ENCODE measurements at regions not wholly inside any gene's neighbourhood (a gene's known extent, or its start where the extent isn't known, plus 50 kb on each side); places are given as distances from the start of the nearest gene placed in this dataset.

GRCh38 chr10:70960316-70960715, 72.0 kb upstream of the PCBD1 start:
- peaks cover 8 to 16% (median 11%) of the 10 kb centered on the region in 3 donors for H3K27me3 Mint-ChIP-seq
- DNase-seq = no peak
- H3K4me3 Mint-ChIP-seq = no peak overlapping the region
- no peak overlapping the region for H3K27ac Mint-ChIP-seq
- no peak for ATAC-seq (ENCODE audit: low read depth in 2 of 2)
- H3K4me1 Mint-ChIP-seq = no peaks in the 10 kb centered on the region
- H3K9me3 Mint-ChIP-seq = no peaks in the 10 kb centered on the region
- no peaks in the 10 kb centered on the region for H3K36me3 Mint-ChIP-seq

- ATAC-seq (ENCODE audit: low read depth in 2 of 2) = no peak
- no peak for DNase-seq
- Mint-ChIP-seq H3K4me1 (no peaks in the 10 kb centered on the region), H3K4me3 (no peak overlapping the region), H3K36me3 (no peaks in the 10 kb centered on the region), H3K27me3 (peaks cover 5 to 14% (median 11%) of the 10 kb centered on the region in 3 donors), H3K9me3 (no peaks in the 10 kb centered on the region), H3K27ac (no peak overlapping the region)
Measured at GRCh38 chr10:70960783-70961570, 72.6 kb upstream of the PCBD1 start.

- Mint-ChIP-seq H3K4me1 (no peaks in the 10 kb centered on the region), H3K36me3 (no peaks in the 10 kb centered on the region), H3K9me3 (no peaks in the 10 kb centered on the region), H3K27ac (peak overlapping the region in 1 of 6 donors; percentile 23), H3K27me3 (peaks cover 10 to 20% (median 10%) of the 10 kb centered on the region in 3 donors), H3K4me3 (peak overlapping the region in 1 of 8 donors; percentile 42)
- DNase-seq (no peak), ATAC-seq (ENCODE audit: low read depth in 2 of 2) (no peak)
Measured at GRCh38 chr10:70962686-70963085, 74.3 kb upstream of the PCBD1 start.

- ATAC-seq (ENCODE audit: low read depth in 2 of 2) (no peak), DNase-seq (no peak)
- H3K4me3 Mint-ChIP-seq = no peak overlapping the region
- H3K27ac Mint-ChIP-seq = no peak overlapping the region
- peaks cover 10 to 21% (median 12%) of the 10 kb centered on the region in 3 donors for H3K27me3 Mint-ChIP-seq
- H3K36me3 Mint-ChIP-seq = no peaks in the 10 kb centered on the region
- no peaks in the 10 kb centered on the region for H3K9me3 Mint-ChIP-seq
- no peaks in the 10 kb centered on the region for H3K4me1 Mint-ChIP-seq
Measured at GRCh38 chr10:70963271-70963670, 74.9 kb upstream of the PCBD1 start.

GRCh38 chr10:70964245-70964644, 75.9 kb upstream of the PCBD1 start:
- H3K27me3 Mint-ChIP-seq = peaks cover 14 to 31% (median 20%) of the 10 kb centered on the region in 3 donors
- H3K4me1 Mint-ChIP-seq = no peaks in the 10 kb centered on the region
- H3K9me3 Mint-ChIP-seq = no peaks in the 10 kb centered on the region
- no peaks in the 10 kb centered on the region for H3K36me3 Mint-ChIP-seq
- no peak overlapping the region for H3K27ac Mint-ChIP-seq
- ATAC-seq (ENCODE audit: low read depth in 2 of 2) (no peak), DNase-seq (no peak)
- peak overlapping the region in 1 of 8 donors; percentile 54 for H3K4me3 Mint-ChIP-seq

- Mint-ChIP-seq H3K4me3 (no peak overlapping the region), H3K4me1 (no peaks in the 10 kb centered on the region), H3K27me3 (peaks cover 14 to 34% (median 20%) of the 10 kb centered on the region in 3 donors), H3K9me3 (no peaks in the 10 kb centered on the region), H3K36me3 (no peaks in the 10 kb centered on the region), H3K27ac (no peak overlapping the region)
- ATAC-seq (ENCODE audit: low read depth in 2 of 2) (no peak), DNase-seq (no peak)
Measured at GRCh38 chr10:70964881-70965280, 76.5 kb upstream of the PCBD1 start.

GRCh38 chr10:70965566-70965965, 77.2 kb upstream of the PCBD1 start:
- H3K36me3 Mint-ChIP-seq = no peaks in the 10 kb centered on the region
- H3K9me3 Mint-ChIP-seq = peaks cover 0 to 4% (median 0%) of the 10 kb centered on the region in 7 donors
- no peak overlapping the region for H3K27ac Mint-ChIP-seq

GRCh38 chr10:70966646-70967553, 78.5 kb upstream of the PCBD1 start:
- H3K36me3 Mint-ChIP-seq = no peaks in the 10 kb centered on the region
- DNase-seq (no peak), ATAC-seq (ENCODE audit: low read depth in 2 of 2) (no peak)
- no peak overlapping the region for H3K4me3 Mint-ChIP-seq
- H3K4me1 Mint-ChIP-seq = no peaks in the 10 kb centered on the region
- H3K27ac Mint-ChIP-seq = peak overlapping the region in 1 of 6 donors; percentile 70
- H3K9me3 Mint-ChIP-seq = peaks cover 0 to 18% (median 5%) of the 10 kb centered on the region in 7 donors
- H3K27me3 Mint-ChIP-seq = peaks cover 19 to 34% (median 27%) of the 10 kb centered on the region in 3 donors

More at GRCh38 chr10:70965566-70965965, 77.2 kb upstream of the PCBD1 start:
- ATAC-seq (ENCODE audit: low read depth in 2 of 2) (no peak), DNase-seq (no peak)
- H3K27me3 Mint-ChIP-seq = peaks cover 19 to 34% (median 23%) of the 10 kb centered on the region in 3 donors
- no peak overlapping the region for H3K4me3 Mint-ChIP-seq
- H3K4me1 Mint-ChIP-seq = no peaks in the 10 kb centered on the region

- no peaks in the 10 kb centered on the region for H3K4me1 Mint-ChIP-seq
- no peaks in the 10 kb centered on the region for H3K36me3 Mint-ChIP-seq
- peaks cover 19 to 30% (median 24%) of the 10 kb centered on the region in 3 donors for H3K27me3 Mint-ChIP-seq
- peaks cover 0 to 28% (median 10%) of the 10 kb centered on the region in 7 donors for H3K9me3 Mint-ChIP-seq
- ATAC-seq (ENCODE audit: low read depth in 2 of 2) = no peak
- H3K4me3 Mint-ChIP-seq = no peak overlapping the region
- H3K27ac Mint-ChIP-seq = no peak overlapping the region
- no peak for DNase-seq
Measured at GRCh38 chr10:70967591-70968587, 79.5 kb upstream of the PCBD1 start.

GRCh38 chr10:70969188-70969587, 80.8 kb upstream of the PCBD1 start:
- Mint-ChIP-seq H3K27me3 (peaks cover 19 to 21% (median 20%) of the 10 kb centered on the region in 3 donors), H3K9me3 (peaks cover 0 to 29% (median 10%) of the 10 kb centered on the region in 7 donors), H3K4me3 (no peak overlapping the region), H3K36me3 (no peaks in the 10 kb centered on the region), H3K27ac (no peak overlapping the region), H3K4me1 (no peaks in the 10 kb centered on the region)
- DNase-seq (no peak), ATAC-seq (ENCODE audit: low read depth in 2 of 2) (no peak)

- no peak for DNase-seq
- no peak overlapping the region for H3K4me3 Mint-ChIP-seq
- H3K27ac Mint-ChIP-seq = no peak overlapping the region
- no peak for ATAC-seq (ENCODE audit: low read depth in 2 of 2)
- H3K27me3 Mint-ChIP-seq = peaks cover 19 to 28% (median 21%) of the 10 kb centered on the region in 3 donors
- H3K9me3 Mint-ChIP-seq = peaks cover 0 to 29% (median 11%) of the 10 kb centered on the region in 7 donors
- no peaks in the 10 kb centered on the region for H3K36me3 Mint-ChIP-seq
- no peaks in the 10 kb centered on the region for H3K4me1 Mint-ChIP-seq
Measured at GRCh38 chr10:70970830-70971229, 82.5 kb upstream of the PCBD1 start.

GRCh38 chr10:70973275-70973674, 84.9 kb upstream of the PCBD1 start:
- Mint-ChIP-seq H3K4me1 (no peaks in the 10 kb centered on the region), H3K27ac (no peak overlapping the region), H3K27me3 (peaks cover 19 to 30% (median 25%) of the 10 kb centered on the region in 3 donors), H3K36me3 (no peaks in the 10 kb centered on the region), H3K4me3 (no peak overlapping the region), H3K9me3 (peaks cover 0 to 29% (median 11%) of the 10 kb centered on the region in 7 donors)
- DNase-seq (no peak), ATAC-seq (ENCODE audit: low read depth in 2 of 2) (no peak)
